Effector memory CD8-positive, alpha-beta T cell (primary cell): ENCODE measurements at regions not wholly inside any gene's neighbourhood (a gene's known extent, or its start where the extent isn't known, plus 50 kb on each side); places are given as distances from the start of the nearest gene placed in this dataset.
"Not testable (repeated sequence)": the region's sequence is repeated elsewhere in the genome, so short reads cannot be mapped to it uniquely, and the experiment has no call there.

Experiments used
- ATAC-seq: fragments of 150-1000 bp; cut with Tn5 transposase; replicated peaks from 2 replicates; pipeline ENCODE4 v1.10.0; 2021; ENCODE audit warnings: mild to moderate bottlenecking, moderate library complexity
- DNase-seq, 3 experiments: peaks; one replicate each; pipeline ENCODE4 v3.0.0; 2021
- H3K27ac Mint-ChIP-seq, 2 donors: one replicate each; pipeline ENCODE4 v1.8.0; 2022; ENCODE audit warnings: mild to moderate bottlenecking in 2 of 2, mixed read lengths in 2 of 2, moderate library complexity in 2 of 2
- H3K27me3 Mint-ChIP-seq, 2 donors: one replicate each; pipeline ENCODE4 v1.8.0; 2022; ENCODE audit warnings: mixed read lengths in 2 of 2
- H3K36me3 Mint-ChIP-seq: one replicate; pipeline ENCODE4 v1.8.0; 2022; ENCODE audit warnings: mild to moderate bottlenecking, moderate library complexity, mixed read lengths; ENCODE audit not compliant: insufficient read depth
- H3K4me1 Mint-ChIP-seq, 2 donors: one replicate each; pipeline ENCODE4 v1.8.0; 2022; ENCODE audit warnings: low read depth in 2 of 2, mixed read lengths in 2 of 2
- H3K4me3 Mint-ChIP-seq, 2 donors: one replicate each; pipeline ENCODE4 v1.8.0; 2022; ENCODE audit warnings: mild to moderate bottlenecking in 2 of 2, mixed read lengths in 2 of 2, moderate library complexity in 2 of 2
- H3K9me3 Mint-ChIP-seq, 2 donors: one replicate each; pipeline ENCODE4 v1.8.0; 2022; ENCODE audit warnings: mixed read lengths in 2 of 2

DNA sequence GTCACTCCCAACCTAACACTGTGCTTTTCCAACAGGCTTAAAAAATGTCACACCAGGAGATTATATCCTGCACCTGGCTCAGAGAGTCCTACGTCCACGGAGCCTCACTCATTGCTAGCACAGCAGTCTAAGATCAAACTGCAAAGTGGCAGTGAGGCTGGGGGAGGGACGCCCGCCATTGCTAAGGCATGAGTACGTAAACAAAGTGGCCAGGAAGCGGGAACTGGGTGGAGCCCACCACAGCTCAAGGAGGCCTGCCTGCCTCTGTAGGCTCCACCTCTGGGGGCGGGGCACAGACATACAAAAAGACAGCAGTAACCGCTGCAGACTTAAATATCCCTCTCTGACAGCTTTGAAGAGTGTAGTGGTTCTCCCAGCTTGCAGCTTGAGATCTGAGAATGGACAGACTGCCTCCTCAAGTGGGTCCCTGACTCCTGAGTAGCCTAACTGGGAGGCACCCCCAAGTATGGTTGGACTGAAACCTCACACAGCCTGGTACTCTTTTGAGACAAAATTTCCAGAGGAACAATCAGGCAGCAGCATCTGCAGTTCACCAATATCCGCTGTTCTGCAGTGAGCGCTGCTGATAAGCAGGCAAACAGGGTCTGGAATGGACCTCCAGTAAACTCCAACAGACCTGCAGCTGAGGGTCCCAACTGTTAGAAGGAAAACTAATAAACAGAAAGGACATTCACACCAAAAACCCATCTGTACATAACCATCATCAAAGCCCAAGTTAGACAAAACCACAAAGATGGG is 2986.4 kb upstream of the OR11H1 start:
- not testable (repeated sequence) for H3K9me3 Mint-ChIP-seq, ATAC-seq, H3K4me3 Mint-ChIP-seq, DNase-seq, H3K36me3 Mint-ChIP-seq, H3K27me3 Mint-ChIP-seq, H3K4me1 Mint-ChIP-seq, H3K27ac Mint-ChIP-seq

GRCh38 chr22:12553366-12553765 is 2974.6 kb upstream of the OR11H1 start:
- not testable (repeated sequence) for H3K4me3 Mint-ChIP-seq, H3K4me1 Mint-ChIP-seq, H3K36me3 Mint-ChIP-seq, H3K9me3 Mint-ChIP-seq, ATAC-seq, H3K27me3 Mint-ChIP-seq, DNase-seq, H3K27ac Mint-ChIP-seq

DNA sequence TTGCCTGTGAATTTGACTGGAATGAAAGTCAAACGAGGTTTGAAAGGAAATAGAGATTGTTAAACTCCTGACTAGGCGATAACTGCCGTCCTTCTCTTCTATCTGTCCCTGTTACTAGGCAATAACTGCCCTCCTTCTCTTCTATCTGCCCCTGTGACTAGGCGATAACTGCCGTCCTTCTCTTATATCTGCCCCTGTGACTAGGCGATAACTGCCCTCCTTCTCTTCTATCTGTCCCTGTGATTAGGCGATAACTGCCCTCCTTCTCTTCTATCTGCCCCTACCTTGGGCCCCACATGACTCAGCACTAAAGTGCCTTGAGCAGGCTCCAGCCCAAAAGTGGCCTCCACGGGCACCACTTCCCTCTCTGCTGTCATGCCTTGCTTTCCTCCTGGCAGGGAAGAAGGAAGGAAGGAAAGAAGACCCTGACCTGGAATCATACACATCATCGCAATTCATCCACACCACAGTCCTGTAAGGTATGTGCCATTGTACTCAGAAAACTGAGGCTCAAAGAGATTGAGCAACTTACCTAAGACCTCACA is 2973.3 kb upstream of the OR11H1 start:
- not testable (repeated sequence) for H3K4me3 Mint-ChIP-seq, ATAC-seq, H3K4me1 Mint-ChIP-seq, H3K9me3 Mint-ChIP-seq, H3K27ac Mint-ChIP-seq, H3K27me3 Mint-ChIP-seq, DNase-seq, H3K36me3 Mint-ChIP-seq

- H3K9me3 Mint-ChIP-seq, H3K4me1 Mint-ChIP-seq, DNase-seq, H3K27ac Mint-ChIP-seq, H3K4me3 Mint-ChIP-seq, H3K27me3 Mint-ChIP-seq, ATAC-seq, H3K36me3 Mint-ChIP-seq: not testable (repeated sequence)
Observed at GRCh38 chr22:12571500-12571899, 2956.5 kb upstream of the OR11H1 start.

DNA sequence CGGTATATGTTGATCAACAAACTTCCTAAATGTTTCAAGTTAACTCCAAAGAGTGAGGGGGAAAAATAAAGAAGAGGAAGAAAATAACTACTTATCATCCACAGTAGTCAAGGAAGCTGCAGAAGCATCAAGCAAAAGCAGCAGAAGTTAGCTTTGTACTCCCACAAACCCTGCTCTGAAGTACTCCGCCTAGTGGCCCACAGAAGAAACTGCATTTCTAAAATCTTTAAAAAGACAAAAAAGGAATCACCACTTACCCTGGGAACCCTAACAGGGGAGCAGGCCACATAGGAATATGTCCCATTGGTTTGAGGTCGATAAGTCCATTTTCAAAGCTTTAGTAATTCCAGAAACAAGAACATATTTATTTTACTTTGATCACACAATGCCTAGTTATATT is 2948.3 kb upstream of the OR11H1 start:
- not testable (repeated sequence) for DNase-seq, H3K27ac Mint-ChIP-seq, ATAC-seq, H3K36me3 Mint-ChIP-seq, H3K4me1 Mint-ChIP-seq, H3K27me3 Mint-ChIP-seq, H3K9me3 Mint-ChIP-seq, H3K4me3 Mint-ChIP-seq

DNA sequence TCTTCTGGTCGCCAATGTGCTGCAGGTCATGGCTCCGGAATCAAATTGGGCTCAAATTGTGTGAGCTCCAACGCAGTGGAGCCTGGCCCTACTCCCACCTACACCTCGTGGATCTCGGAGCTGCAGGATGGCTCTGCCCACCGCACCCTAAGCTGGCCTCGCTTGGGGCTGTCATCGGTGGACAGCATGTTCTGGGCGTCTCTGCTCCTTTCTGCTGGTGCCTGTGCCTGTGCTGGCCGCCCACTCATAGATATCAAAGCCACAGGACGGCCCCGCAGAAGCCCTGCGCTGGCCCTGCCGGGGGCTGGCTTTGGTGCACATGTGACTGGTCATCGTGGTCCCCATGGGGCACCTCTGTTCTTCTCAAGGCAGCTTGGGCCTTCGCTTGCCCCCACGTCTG is 2943.5 kb upstream of the OR11H1 start:
- not testable (repeated sequence) for H3K27ac Mint-ChIP-seq, H3K4me1 Mint-ChIP-seq, H3K9me3 Mint-ChIP-seq, H3K27me3 Mint-ChIP-seq, H3K4me3 Mint-ChIP-seq, ATAC-seq, H3K36me3 Mint-ChIP-seq, DNase-seq

DNA sequence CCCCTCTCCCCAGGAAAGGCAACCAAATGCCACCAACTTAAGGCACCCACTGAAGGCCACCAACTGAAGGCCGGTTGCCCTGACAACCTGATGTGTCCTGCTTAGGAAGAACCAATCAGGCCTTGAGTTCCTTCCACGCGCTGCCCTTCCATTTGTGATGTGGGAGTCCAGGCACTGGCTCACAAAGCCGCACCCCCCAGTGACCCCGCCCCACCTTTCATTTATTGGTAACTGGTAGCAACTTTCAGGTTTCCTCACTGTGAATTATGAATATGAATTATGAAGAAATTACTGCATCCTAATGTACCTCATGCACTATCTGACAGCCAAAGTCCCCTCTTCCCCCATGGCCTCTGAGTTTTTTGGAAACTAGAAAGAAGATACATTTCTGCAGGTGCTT is 2943.1 kb upstream of the OR11H1 start:
- H3K36me3 Mint-ChIP-seq, H3K4me1 Mint-ChIP-seq, ATAC-seq, H3K27me3 Mint-ChIP-seq, H3K4me3 Mint-ChIP-seq, H3K9me3 Mint-ChIP-seq, H3K27ac Mint-ChIP-seq, DNase-seq: not testable (repeated sequence)

- not testable (repeated sequence) for H3K36me3 Mint-ChIP-seq, H3K4me3 Mint-ChIP-seq, H3K27me3 Mint-ChIP-seq, ATAC-seq, DNase-seq, H3K4me1 Mint-ChIP-seq, H3K27ac Mint-ChIP-seq
- peaks cover 14 to 23% of the 10 kb centered on the region in 2 donors for H3K9me3 Mint-ChIP-seq
Observed at GRCh38 chr22:12595724-12596123, 2932.3 kb upstream of the OR11H1 start.

DNA sequence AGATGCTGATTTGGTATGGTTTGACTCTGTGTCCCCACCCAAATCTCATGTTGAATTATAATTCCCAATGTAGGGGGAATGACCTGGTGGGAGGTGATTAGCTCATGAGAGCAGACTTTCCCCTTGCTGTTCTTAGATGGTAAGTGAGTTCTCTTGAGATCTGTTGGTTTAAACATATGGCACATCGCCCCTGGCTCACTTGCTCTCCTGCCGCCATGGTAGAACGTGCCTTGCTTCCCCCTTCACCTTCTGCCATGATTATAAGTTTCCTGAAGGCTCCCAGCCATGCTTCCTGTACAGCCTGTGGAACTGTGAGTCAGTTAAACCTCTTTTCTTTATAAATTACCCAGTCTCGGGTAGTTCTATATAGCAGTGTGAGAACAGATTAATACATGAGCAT is 2930.2 kb upstream of the OR11H1 start:
- H3K9me3 Mint-ChIP-seq: peaks cover 21% of the 10 kb centered on the region in 2 donors
- not testable (repeated sequence) for H3K27me3 Mint-ChIP-seq, ATAC-seq, H3K4me3 Mint-ChIP-seq, DNase-seq, H3K36me3 Mint-ChIP-seq, H3K4me1 Mint-ChIP-seq, H3K27ac Mint-ChIP-seq

DNA sequence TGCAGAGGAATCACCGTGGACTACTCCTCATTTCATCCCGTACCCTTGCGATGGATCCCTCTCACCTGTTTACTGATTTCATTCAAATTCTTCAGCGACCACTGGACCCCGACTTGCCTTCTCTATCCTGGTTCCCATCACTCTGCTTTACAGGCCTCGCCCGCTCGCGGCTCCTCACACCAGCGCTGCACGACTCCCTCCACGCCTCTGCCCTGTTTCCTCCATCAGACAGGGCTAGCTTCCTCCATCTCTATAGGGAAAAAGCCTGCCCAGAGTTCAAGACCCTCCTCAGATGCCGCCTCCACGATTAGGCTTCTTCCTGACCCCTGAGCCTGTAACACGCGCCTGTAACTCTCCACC is 2926.5 kb upstream of the OR11H1 start:
- H3K4me3 Mint-ChIP-seq, H3K4me1 Mint-ChIP-seq, H3K27ac Mint-ChIP-seq, H3K36me3 Mint-ChIP-seq, H3K27me3 Mint-ChIP-seq, ATAC-seq, DNase-seq: not testable (repeated sequence)
- H3K9me3 Mint-ChIP-seq: peaks cover 20 to 34% of the 10 kb centered on the region in 2 donors

DNA sequence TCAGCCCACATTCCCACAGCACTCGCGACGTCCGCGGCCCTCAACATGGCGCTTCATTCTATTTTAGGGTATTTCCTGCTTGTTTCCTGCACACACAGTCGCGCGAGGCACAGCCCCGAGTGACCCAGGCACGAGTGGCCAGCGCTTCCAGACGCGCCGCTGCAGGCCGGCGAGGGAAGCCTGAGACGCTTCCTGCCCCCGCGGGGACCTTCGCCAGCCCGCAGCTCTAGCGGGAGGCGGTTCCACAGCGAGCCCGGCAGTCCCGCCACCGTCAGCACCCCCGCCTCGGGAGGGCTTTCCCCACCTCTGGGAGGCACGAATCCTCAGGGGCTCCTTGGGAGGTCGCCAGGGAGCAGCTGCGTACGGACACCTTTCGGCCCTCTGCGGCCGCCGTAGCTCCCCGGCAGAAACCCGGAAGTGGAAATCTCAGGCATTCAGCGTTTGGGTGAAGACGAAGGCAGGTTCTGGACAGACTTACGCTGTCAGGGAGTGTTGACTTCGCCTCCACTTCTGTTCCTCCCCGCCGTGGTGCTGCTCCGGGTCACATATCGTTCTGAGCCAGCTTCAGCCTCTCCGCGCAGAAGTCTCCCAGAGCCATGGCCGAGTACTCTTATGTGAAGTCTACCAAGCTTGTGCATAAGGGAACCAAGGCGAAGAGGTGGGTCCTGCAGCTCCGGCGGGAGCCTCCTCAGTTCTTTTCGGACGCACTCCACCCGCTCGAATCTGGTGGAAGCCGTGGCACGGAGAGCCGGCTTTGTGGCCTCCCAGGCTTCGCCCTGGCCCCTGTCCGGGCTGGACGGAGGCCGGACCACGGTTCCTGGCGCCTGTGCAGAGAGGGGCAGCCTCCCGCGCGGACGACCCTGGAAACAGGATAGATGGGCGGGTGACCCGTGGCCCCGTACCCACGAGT is 2925.9 kb upstream of the OR11H1 start:
- Mint-ChIP-seq H3K27me3 (no peaks in the 10 kb centered on the region), H3K27ac (no peak overlapping the region), H3K4me1 (no peaks in the 10 kb centered on the region), H3K4me3 (no peak overlapping the region), H3K36me3 (no peaks in the 10 kb centered on the region), H3K9me3 (peaks cover 21 to 40% of the 10 kb centered on the region in 2 donors)
- no peak for ATAC-seq
- DNase-seq: no peak

DNA sequence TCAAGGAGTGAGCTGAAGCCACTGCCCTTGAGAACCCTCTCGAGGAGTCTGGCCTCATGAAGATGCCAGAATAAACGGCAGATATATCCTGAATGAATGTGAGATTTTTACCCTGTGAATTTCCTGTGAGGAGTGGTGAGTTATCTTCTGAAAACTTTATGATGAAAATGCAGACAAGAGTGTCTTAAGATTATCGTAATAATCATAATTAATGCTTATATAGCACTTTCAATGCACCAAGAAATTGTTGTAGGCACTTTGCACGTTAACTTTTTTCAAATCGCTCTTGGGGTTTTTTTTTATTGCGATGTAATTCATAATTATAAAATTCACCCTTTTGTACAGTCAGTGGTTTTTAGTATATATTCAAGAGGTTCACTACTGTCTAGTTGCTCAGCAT is 2924.6 kb upstream of the OR11H1 start:
- H3K27me3 Mint-ChIP-seq, H3K4me3 Mint-ChIP-seq, H3K36me3 Mint-ChIP-seq, DNase-seq, ATAC-seq, H3K4me1 Mint-ChIP-seq, H3K27ac Mint-ChIP-seq: not testable (repeated sequence)
- peaks cover 17 to 46% of the 10 kb centered on the region in 2 donors for H3K9me3 Mint-ChIP-seq

- not testable (repeated sequence) for ATAC-seq
Observed at GRCh38 chr22:12603833-12604232, 2924.2 kb upstream of the OR11H1 start.

DNA sequence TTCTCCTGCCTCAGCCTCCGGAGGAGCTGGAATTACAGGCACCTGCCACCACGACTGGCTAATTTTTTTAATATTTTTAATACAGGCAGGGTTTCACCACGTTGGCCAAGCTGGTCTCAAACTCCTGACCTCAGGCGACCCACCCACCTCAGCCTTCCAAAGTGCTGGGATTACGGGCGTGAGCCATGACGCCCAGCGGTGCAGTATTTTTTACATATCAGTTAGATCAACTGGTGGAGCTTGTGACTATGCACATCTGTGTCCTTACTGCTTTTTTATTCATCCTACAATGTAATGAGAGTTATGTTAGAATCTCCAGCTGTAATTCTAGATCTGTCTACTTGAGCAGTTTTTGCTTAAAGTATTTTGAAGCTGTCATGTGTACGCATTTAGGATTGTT is 2919.5 kb upstream of the OR11H1 start:
- not testable (repeated sequence) for DNase-seq, H3K27me3 Mint-ChIP-seq, H3K27ac Mint-ChIP-seq, ATAC-seq, H3K4me1 Mint-ChIP-seq, H3K36me3 Mint-ChIP-seq, H3K4me3 Mint-ChIP-seq
- peaks cover 14 to 50% of the 10 kb centered on the region in 2 donors for H3K9me3 Mint-ChIP-seq

More at GRCh38 chr22:12603833-12604232, 2924.2 kb upstream of the OR11H1 start:
- not testable (repeated sequence) for H3K27me3 Mint-ChIP-seq, H3K27ac Mint-ChIP-seq, H3K4me1 Mint-ChIP-seq, H3K36me3 Mint-ChIP-seq, H3K4me3 Mint-ChIP-seq, DNase-seq
- peaks cover 17 to 47% of the 10 kb centered on the region in 2 donors for H3K9me3 Mint-ChIP-seq
